HAP-1 (cell line): ENCODE measurements at regions not wholly inside any gene's neighbourhood (a gene's known extent, or its start where the extent isn't known, plus 50 kb on each side); places are given as distances from the start of the nearest gene placed in this dataset.
"Not testable (repeated sequence)": the region's sequence is repeated elsewhere in the genome, so short reads cannot be mapped to it uniquely, and the experiment has no call there.

Source experiments
- DNase-seq, 2 experiments: peaks; one replicate each; pipeline ENCODE4 v3.0.0-alpha.2; 2016 to 2020; ENCODE audit warnings: low spot score in 2 of 2
- H3K27me3 ChIP-seq: fragments of 250-450 bp; sonication (Bioruptor Pico); 2 replicates; pipeline ENCODE4 v1.5.1; 2020; ENCODE audit warnings: low read depth, mild to moderate bottlenecking, moderate library complexity
- H3K36me3 ChIP-seq: fragments of 250-450 bp; sonication (Bioruptor Pico); replicated peaks from 2 replicates; pipeline ENCODE4 v1.5.1; 2020; ENCODE audit warnings: mild to moderate bottlenecking
- H3K4me1 ChIP-seq: fragments of 250-450 bp; sonication (Bioruptor Pico); 2 replicates; pipeline ENCODE4 v1.5.1; 2020; ENCODE audit warnings: mild to moderate bottlenecking
- H3K4me3 ChIP-seq: fragments of 250-450 bp; sonication (Bioruptor Pico); 2 replicates; pipeline ENCODE4 v1.5.1; 2020; ENCODE audit warnings: mild to moderate bottlenecking, moderate library complexity
- H3K9me3 ChIP-seq: fragments of 250-450 bp; sonication (Bioruptor Pico); 2 replicates; pipeline ENCODE4 v1.5.1; 2020; ENCODE audit warnings: mild to moderate bottlenecking, moderate library complexity
- in situ Hi-C: fragments of 300-500 bp; cut with MboI; formaldehyde crosslinking; loops from 3 replicates; pipeline ENCODE4 v1.14.3; 2020; ENCODE audit warnings: low sequenced_read_pairs, inconsistent platforms, mixed read lengths

DNA sequence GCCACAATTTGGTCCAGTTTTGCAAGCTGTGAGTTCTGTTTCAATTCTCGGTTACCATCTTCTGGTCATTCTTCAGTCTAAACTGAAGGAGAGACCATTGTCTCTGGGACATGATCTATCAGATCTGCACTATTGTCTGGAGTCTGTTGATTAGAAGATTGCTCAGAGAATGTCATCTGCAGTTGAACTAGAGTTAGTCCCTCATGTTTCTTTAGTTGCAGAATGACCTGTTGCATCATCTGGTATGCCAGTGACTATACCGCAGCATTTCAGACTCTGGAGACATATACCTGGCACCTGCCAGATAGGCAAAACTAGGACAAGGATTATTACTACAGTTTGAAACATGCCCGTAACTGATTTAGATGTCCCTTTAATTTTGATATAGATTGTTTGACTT is 194.8 kb downstream of the LRRC70 start:
- H3K4me3 ChIP-seq = no peak overlapping the region
- H3K4me1 ChIP-seq = no peaks in the 10 kb centered on the region
- H3K36me3 ChIP-seq = no peaks in the 10 kb centered on the region
- in situ Hi-C loops = no loop called here
- H3K27me3 ChIP-seq = no peaks in the 10 kb centered on the region
- no peaks in the 10 kb centered on the region for H3K9me3 ChIP-seq
- no peak for DNase-seq

DNA sequence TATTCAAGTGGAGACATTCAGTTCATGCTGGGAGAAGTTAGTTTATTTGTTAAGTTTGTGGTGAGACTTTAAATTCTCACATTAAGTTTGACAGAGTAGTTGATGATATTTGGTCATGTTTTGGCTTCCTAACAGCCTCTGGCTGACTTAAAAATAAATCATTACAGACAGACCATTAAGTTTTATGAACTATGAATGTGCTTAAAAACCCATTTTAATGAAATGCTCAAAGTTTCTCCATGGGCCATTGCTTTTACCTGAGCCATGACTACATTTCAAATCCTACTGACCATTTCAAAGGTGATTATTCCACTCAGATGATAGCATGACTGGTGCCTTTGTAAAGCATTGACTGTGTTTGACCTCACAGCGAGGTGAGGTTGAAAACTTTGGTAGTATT is 192.7 kb downstream of the LRRC70 start:
- H3K27me3 ChIP-seq = no peaks in the 10 kb centered on the region
- no peaks in the 10 kb centered on the region for H3K9me3 ChIP-seq
- H3K4me1 ChIP-seq = peaks cover 4% of the 10 kb centered on the region; the same call in 1 of the 2 replicates
- in situ Hi-C loops = no loop called here
- H3K36me3 ChIP-seq = no peaks in the 10 kb centered on the region
- no peak overlapping the region for H3K4me3 ChIP-seq
- DNase-seq = no peak

DNA sequence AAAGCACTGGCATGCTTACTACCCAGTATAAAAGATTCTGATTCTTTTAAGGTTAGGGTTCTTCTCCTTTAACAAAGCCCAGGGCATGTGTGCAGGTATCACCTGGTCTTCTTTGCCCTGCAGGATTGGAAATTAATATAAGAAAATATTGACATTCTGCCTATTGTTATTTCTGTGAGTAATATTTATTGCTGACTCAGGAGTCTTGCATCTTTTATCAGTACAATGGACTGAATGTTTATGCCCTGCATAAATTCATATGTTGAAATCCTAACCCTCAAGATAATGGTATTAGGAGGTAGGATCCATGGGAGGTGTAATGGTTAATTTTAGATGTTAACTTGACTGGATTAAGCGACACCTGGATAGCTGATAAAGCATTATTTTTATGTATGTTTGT is 189.0 kb downstream of the LRRC70 start:
- no peaks in the 10 kb centered on the region for H3K9me3 ChIP-seq
- in situ Hi-C loops = no loop called here
- no peaks in the 10 kb centered on the region for H3K36me3 ChIP-seq
- no peak for DNase-seq
- no peak overlapping the region for H3K4me3 ChIP-seq
- H3K4me1 ChIP-seq = peaks cover 4% of the 10 kb centered on the region; the same call in 1 of the 2 replicates
- no peaks in the 10 kb centered on the region for H3K27me3 ChIP-seq

DNA sequence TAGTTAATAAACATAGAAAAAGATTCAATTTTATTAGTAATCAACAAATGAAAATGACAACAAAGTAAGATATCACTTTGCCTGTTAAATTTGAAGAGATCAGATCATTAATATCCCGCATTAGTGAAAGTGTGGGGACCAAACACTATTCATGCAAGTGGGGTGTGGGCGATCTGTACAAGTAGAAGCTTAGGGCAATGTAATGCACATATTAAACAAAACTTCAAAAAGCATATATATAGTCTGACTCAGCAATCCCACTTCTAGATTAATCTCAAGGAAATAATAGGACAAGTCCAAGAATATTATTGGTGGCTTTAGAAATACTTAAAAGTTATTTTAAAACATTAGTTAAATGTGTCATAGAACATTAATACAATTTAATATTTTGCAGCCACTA is 188.5 kb downstream of the LRRC70 start:
- no peak for DNase-seq
- no peaks in the 10 kb centered on the region for H3K27me3 ChIP-seq
- no peak overlapping the region for H3K4me3 ChIP-seq
- H3K4me1 ChIP-seq = peaks cover 4% of the 10 kb centered on the region; the same call in 1 of the 2 replicates
- in situ Hi-C loops = no loop called here
- H3K36me3 ChIP-seq = no peaks in the 10 kb centered on the region
- H3K9me3 ChIP-seq = no peaks in the 10 kb centered on the region

DNA sequence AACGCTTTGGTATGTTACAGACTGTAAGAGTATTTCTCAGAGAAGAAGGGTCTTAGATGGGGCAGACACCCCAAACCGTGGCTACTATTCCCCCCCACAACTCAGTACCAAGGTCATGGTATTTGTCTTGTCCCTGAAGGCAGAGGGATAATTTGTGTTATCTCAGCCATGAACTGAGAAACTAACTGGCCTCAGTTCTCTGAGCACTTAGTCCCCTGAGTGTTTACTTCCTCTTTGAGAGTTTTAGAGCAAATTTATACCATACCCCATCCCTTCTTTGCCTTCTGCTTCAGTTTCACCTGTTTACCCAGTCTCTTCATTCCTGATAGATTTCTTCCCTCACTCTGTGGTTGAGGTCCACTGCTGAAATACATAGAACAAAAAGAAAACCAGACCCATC is 183.9 kb downstream of the LRRC70 start:
- no peak for DNase-seq
- Histone ChIP-seq H3K27me3 (no peaks in the 10 kb centered on the region), H3K9me3 (no peaks in the 10 kb centered on the region), H3K4me1 (peaks cover 4% of the 10 kb centered on the region; the same call in 1 of the 2 replicates), H3K4me3 (no peak overlapping the region), H3K36me3 (no peaks in the 10 kb centered on the region)
- in situ Hi-C loops = no loop called here

DNA sequence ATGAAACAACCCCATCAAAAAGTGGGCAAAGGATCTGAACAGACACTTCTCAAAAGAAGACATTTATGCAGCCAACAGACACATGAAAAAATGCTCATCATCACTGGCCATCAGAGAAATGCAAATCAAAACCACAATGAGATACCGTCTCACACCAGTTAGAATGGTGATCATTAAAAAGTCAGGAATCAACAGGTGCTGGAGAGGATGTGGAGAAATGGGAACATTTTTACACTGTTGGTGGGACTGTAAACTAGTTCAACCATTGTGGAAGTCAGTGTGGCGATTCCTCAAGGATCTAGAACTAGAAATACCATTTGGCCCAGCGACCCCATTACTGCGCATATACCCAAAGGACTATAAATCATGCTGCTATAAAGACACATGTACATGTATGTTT is 179.1 kb downstream of the LRRC70 start:
- DNase-seq, in situ Hi-C loops, H3K27me3 ChIP-seq, H3K4me1 ChIP-seq, H3K9me3 ChIP-seq, H3K4me3 ChIP-seq, H3K36me3 ChIP-seq: not testable (repeated sequence)

DNA sequence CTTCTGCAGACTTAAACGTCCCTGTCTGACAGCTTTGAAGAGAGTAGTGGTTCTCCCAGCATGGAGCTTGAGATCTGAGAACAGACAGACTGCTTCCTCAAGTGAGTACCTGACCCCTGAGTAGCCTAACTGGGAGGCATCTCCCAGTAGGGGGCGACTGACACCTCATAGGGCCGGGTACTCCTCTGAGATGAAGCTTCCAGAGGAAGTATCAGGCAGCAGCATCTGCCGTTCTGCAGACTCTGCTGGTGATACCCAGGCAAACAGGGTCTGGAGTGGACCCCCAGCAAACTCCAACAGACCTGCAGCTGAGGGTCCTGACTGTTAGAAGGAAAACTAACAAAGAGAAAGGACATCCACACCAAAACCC is 174.4 kb downstream of the LRRC70 start:
- H3K4me3 ChIP-seq, H3K36me3 ChIP-seq, H3K9me3 ChIP-seq, H3K4me1 ChIP-seq, H3K27me3 ChIP-seq, DNase-seq, in situ Hi-C loops: not testable (repeated sequence)

DNA sequence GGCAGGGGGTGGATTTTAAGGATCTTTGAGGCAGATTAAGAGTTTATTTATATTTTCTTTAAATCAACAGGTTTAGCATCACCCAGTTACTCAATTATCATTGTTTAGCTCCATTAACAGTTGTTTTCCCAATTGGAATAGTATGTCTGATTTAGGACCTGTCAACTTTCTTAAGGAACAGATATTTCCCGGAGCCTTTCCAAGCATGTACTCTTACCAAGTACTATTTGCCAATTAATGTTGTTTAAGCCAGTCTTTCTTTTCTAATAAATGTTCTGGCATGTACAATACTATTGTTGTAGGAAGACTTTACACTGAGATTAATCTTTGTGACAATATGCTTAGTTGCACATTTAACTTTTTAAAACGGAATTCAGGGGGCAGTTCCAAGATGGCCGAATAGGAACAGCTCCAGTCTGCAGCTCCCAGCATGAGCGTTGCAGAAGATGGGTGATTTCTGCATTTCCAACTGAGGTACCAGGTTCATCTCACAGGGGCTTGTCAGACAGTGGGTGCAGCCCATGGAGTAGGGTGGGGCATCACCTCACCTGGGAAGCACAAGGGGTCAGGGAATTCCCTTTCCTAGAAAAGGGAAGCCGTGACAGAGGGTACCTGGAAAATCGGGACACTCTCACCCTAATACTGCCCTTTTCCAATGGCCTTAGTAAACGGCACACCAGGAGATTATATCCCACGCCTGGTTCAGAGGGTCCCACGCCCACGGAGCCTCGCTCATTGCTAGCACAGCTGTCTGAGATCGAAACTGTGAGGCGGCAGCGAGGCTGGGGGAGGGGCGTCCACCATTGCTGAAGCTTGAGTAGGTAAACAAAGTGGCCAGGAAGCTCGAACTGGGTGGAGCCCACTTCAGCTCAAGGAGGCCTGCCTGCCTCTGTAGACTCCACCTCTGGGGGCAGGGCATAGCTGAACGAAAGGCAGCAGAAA is 173.7 kb downstream of the LRRC70 start:
- H3K9me3 ChIP-seq, DNase-seq, H3K4me3 ChIP-seq, H3K4me1 ChIP-seq, H3K27me3 ChIP-seq, in situ Hi-C loops, H3K36me3 ChIP-seq: not testable (repeated sequence)

DNA sequence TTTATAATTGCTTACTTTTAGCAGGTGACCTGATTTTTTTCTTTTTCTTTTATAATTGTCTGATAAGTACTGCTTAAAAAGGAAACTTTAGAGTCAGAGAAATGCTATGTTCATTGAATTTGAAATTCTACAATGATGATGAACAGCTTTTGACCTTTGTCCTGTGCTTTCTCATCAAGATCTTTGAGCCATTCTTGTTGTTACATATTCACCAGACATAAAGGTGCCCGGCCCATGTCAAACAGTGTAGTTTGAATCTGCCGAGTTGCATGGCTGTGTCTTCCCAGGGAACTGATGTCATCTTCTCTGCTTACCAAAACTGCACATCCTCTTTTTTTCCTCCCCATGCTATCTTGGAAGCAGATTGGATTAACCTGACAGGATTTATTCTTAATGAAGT is 163.6 kb downstream of the LRRC70 start:
- Histone ChIP-seq H3K9me3 (no peaks in the 10 kb centered on the region), H3K27me3 (no peaks in the 10 kb centered on the region), H3K4me3 (no peak overlapping the region), H3K4me1 (no peaks in the 10 kb centered on the region), H3K36me3 (no peaks in the 10 kb centered on the region)
- no peak for DNase-seq
- in situ Hi-C loops = no loop called here

DNA sequence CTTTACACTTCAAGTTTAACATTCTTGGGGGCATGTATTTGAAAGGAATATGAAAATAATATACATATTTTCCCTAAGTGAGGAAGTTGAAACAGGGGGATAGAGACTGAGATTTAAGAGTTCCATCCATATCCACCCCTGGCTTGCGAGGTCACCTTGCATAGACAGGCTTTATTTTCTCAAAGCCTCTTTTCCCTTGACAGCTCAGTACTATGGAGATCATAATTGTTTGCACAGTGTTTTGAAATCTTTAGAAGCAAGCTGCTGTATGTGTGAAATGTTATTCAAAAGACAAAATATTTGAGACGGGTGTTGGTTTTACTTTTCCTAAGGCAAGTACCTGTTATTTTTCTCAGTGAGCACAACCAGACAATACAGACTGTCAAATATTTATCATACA is 163.1 kb downstream of the LRRC70 start:
- H3K4me3 ChIP-seq = no peak overlapping the region
- no peaks in the 10 kb centered on the region for H3K9me3 ChIP-seq
- H3K4me1 ChIP-seq = no peaks in the 10 kb centered on the region
- in situ Hi-C loops = no loop called here
- H3K36me3 ChIP-seq = no peaks in the 10 kb centered on the region
- DNase-seq = no peak
- H3K27me3 ChIP-seq = no peaks in the 10 kb centered on the region

DNA sequence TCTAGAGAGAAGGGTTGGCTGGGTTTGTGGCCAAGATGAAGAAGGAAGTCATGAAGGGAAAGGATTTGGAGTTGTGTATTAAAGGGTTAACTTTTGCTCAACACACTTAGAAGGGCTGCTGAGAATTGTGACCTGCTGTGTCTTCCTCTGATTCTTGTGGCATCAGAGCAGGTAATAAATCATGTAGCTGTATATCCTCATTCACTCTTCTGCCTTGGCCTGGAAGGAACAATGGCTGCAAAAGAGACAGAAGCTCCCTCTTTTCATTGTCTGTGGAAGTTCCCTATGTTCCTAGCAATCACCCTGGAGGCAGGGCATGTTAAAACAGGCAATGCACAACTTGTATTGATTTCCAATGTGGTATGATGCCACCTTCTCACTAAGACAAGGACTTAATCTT is 159.1 kb downstream of the LRRC70 start:
- Histone ChIP-seq H3K27me3 (no peaks in the 10 kb centered on the region), H3K36me3 (no peaks in the 10 kb centered on the region), H3K4me3 (no peak overlapping the region), H3K9me3 (no peaks in the 10 kb centered on the region), H3K4me1 (no peaks in the 10 kb centered on the region)
- in situ Hi-C loops = no loop called here
- no peak for DNase-seq

DNA sequence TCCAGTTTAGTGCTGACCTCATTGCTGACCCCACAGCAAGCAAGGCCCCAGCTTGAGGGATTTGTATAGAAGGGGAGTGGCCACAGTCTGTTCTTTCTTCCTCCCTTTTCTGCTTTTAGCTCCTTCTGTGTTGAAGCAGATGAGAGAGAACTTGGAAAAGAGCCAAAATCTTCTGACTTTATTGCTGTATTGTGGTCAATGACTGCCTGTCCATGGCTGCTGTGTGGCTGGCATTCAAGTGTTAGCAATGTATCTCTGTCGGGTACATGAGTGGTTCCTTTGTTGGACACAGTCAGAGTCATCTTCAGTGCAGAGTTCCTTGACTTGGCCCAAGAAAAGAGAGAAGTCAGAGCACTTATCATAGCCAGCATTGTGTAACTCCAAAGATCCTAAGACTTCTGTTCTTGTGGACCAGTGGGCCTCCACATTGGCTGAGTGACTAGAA is 154.1 kb downstream of the LRRC70 start:
- Histone ChIP-seq H3K4me1 (no peaks in the 10 kb centered on the region), H3K36me3 (no peaks in the 10 kb centered on the region), H3K4me3 (no peak overlapping the region), H3K9me3 (no peaks in the 10 kb centered on the region), H3K27me3 (no peaks in the 10 kb centered on the region)
- no peak for DNase-seq
- in situ Hi-C loops = no loop called here

DNA sequence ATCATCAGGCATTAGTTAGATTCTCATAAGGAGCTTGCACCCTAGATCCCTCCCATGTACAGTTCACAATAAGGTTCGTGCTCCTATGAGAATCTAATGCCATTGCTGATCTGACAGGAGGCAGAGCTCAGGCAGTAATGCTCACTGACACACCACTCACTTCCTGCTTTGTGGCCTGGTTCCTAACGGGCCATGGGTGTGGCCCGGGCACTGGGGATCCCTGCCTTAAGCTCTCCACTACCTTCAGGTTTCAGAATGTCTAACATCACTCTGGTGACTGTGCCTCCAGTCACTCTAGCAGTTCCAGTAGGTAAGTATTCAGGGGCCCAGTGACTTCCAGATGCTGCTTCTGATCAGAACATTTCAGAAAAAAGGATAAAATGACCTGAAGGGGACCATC is 152.4 kb downstream of the LRRC70 start:
- no peak overlapping the region for H3K4me3 ChIP-seq
- in situ Hi-C loops = no loop called here
- no peaks in the 10 kb centered on the region for H3K4me1 ChIP-seq
- DNase-seq = no peak
- H3K9me3 ChIP-seq = no peaks in the 10 kb centered on the region
- H3K27me3 ChIP-seq = no peaks in the 10 kb centered on the region
- no peaks in the 10 kb centered on the region for H3K36me3 ChIP-seq

DNA sequence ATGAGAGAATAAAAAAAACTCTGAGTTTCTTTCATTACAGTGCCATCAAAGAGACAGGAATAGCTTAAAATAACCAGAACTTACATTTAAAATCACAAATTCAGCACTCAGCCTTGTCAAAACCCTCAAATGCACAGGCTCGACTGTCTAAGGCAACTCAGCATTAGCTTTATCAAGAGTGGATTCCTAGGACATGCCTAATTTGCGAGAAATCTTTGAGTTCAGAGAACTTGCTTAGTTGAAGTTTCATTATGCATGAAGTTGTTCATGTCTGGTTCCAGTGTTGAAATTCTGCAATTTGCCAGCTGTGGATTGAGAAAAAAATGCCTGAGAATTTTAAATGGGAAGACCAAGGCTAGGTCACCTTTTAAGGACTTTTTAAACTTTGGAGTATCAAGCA is 151.1 kb downstream of the LRRC70 start:
- in situ Hi-C loops = no loop called here
- Histone ChIP-seq H3K27me3 (no peaks in the 10 kb centered on the region), H3K4me3 (no peak overlapping the region), H3K9me3 (no peaks in the 10 kb centered on the region), H3K4me1 (no peaks in the 10 kb centered on the region), H3K36me3 (no peaks in the 10 kb centered on the region)
- DNase-seq = no peak

DNA sequence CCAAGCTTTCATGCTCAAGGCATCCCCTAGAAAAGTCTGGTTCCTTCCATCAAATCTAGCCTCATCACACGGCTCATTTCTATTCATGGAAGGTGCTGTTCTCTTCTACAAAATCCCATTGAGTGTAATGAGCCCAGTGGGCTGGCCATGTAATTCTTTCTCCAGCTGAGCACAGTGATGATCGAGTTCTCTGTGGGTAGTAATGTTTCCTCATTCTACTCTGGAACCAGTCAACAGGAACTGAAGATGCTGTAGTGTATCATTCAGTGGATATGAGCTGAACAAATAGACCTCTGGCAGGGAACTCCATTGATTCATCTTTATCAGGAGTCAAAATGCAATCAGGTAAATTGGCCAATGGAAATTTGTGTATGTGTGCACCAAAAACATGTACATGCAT is 149.2 kb downstream of the LRRC70 start:
- DNase-seq = no peak
- no peaks in the 10 kb centered on the region for H3K27me3 ChIP-seq
- H3K9me3 ChIP-seq = no peaks in the 10 kb centered on the region
- H3K36me3 ChIP-seq = no peaks in the 10 kb centered on the region
- H3K4me3 ChIP-seq = no peak overlapping the region
- no peaks in the 10 kb centered on the region for H3K4me1 ChIP-seq
- in situ Hi-C loops = no loop called here
